ENCODE measurements at regions not wholly inside any gene's neighbourhood (a gene's known extent, or its start where the extent isn't known, plus 50 kb on each side); places are given as distances from the start of the nearest gene placed in this dataset.

DNA sequence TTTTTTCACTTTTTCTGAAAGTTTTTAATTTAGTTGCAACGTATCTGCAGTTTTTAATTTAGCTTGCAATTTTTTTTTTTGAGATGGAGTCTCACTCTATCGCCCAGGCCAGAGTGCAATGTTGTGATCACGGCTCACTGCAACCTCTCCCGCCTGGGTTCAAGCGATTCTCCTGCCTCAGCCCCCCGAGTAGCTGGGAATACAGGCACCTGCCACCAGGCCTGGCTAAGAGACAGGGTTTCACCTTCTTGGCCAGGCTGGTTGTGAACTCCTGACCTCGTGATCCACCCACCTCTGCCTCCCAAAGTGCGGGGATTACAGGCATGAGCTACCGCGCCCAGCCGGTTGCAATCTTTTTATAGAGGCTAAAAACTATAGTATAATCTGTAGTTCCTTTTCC lies 142.9 kb upstream of the ALCAM start:
- no peak for DNase-seq (ENCODE audit: low spot score)
- Mint-ChIP-seq H3K4me3 (no peak overlapping the region), H3K27me3 (ENCODE audit: insufficient read depth, low read depth) (peaks cover 2% of the 10 kb centered on the region), H3K9me3 (peaks cover 3% of the 10 kb centered on the region), H3K4me1 (no peaks in the 10 kb centered on the region), H3K27ac (no peak overlapping the region), H3K36me3 (peaks cover 5% of the 10 kb centered on the region)
- Histone ChIP-seq H3K4me3 (no peak overlapping the region), H3K4me1 (no peaks in the 10 kb centered on the region), H3K36me3 (no peaks in the 10 kb centered on the region), H3F3A (ENCODE audit: low read depth) (no peaks in the 10 kb centered on the region), H3K4me2 (no peak overlapping the region), H3K27ac (no peak overlapping the region), H3K27me3 (no peaks in the 10 kb centered on the region), H3K79me2 (ENCODE audit: low read depth) (no peaks in the 10 kb centered on the region), H3K9me3 (ENCODE audit: low read depth) (no peaks in the 10 kb centered on the region), H3K9ac (no peak overlapping the region), H4K20me1 (ENCODE audit: low read depth) (no peaks in the 10 kb centered on the region), H2AFZ (replicated peaks) (no peak overlapping the region)
- no peak for TF ChIP-seq EZH2 (IDR thresholded peaks at IDR 0.05)
- TF ChIP-seq, protein P1, sequence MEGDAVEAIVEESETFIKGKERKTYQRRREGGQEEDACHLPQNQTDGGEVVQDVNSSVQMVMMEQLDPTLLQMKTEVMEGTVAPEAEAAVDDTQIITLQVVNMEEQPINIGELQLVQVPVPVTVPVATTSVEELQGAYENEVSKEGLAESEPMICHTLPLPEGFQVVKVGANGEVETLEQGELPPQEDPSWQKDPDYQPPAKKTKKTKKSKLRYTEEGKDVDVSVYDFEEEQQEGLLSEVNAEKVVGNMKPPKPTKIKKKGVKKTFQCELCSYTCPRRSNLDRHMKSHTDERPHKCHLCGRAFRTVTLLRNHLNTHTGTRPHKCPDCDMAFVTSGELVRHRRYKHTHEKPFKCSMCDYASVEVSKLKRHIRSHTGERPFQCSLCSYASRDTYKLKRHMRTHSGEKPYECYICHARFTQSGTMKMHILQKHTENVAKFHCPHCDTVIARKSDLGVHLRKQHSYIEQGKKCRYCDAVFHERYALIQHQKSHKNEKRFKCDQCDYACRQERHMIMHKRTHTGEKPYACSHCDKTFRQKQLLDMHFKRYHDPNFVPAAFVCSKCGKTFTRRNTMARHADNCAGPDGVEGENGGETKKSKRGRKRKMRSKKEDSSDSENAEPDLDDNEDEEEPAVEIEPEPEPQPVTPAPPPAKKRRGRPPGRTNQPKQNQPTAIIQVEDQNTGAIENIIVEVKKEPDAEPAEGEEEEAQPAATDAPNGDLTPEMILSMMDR (IDR thresholded peaks at IDR 0.05): no peak
- no peak for TF ChIP-seq EZH2phosphoT487 (IDR thresholded peaks at IDR 0.05)

DNA sequence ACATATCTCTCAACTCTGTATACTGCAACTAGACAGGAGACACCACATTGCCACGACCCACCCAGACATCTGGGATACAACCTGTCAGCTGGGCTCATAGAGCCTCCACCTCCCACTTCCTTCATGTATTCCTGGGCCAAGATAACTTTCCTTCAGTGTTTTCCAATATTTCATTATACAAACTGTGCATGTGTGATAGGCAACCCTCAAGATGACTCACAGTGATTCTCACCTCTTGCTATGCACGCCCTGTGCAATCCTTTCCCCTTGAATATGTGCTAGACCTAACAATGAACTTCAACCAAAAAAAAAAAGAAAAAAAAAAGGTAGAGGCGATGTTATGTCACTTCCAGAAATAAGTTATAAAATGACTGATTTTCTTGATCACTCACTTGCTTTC lies 138.0 kb upstream of the ALCAM start:
- Histone ChIP-seq H3K27ac (no peak overlapping the region), H3K36me3 (no peaks in the 10 kb centered on the region), H3K4me3 (no peak overlapping the region), H3K4me2 (no peak overlapping the region), H4K20me1 (ENCODE audit: low read depth) (no peaks in the 10 kb centered on the region), H3K27me3 (no peaks in the 10 kb centered on the region), H3K9me3 (ENCODE audit: low read depth) (no peaks in the 10 kb centered on the region), H3K9ac (no peak overlapping the region), H2AFZ (replicated peaks) (no peak overlapping the region), H3K4me1 (no peaks in the 10 kb centered on the region), H3K79me2 (ENCODE audit: low read depth) (no peaks in the 10 kb centered on the region), H3F3A (ENCODE audit: low read depth) (no peaks in the 10 kb centered on the region)
- TF ChIP-seq EZH2phosphoT487 (IDR thresholded peaks at IDR 0.05) (no peak), EZH2 (IDR thresholded peaks at IDR 0.05) (no peak)
- TF ChIP-seq, protein P1 (IDR thresholded peaks at IDR 0.05): no peak
- no peak overlapping the region for H3K4me3 Mint-ChIP-seq
- DNase-seq (ENCODE audit: low spot score): no peak
- H3K27me3 Mint-ChIP-seq (ENCODE audit: insufficient read depth, low read depth): no peaks in the 10 kb centered on the region
- H3K36me3 Mint-ChIP-seq: no peaks in the 10 kb centered on the region
- no peaks in the 10 kb centered on the region for H3K9me3 Mint-ChIP-seq
- no peak overlapping the region for H3K27ac Mint-ChIP-seq
- peaks cover 6% of the 10 kb centered on the region for H3K4me1 Mint-ChIP-seq

DNA sequence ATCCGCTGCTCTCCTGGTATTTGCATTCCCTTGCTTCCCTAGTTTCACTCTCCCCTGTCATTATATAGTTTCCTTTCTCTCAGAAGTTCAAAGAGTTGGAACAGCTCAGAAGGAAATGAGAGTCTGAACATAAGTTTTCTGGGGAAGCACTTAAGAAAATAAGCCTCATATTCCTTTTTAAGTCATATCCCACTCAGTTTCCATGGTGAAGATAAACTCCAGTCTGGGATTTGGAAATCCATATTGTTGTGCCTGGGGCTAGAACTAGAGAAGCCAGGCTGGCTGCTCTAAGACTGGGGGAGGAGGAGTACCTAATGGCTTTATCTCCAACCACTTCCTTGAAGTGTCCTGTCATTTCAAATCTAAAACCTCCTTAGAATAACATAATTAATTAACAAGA lies 134.2 kb upstream of the ALCAM start:
- Histone ChIP-seq H3K79me2 (ENCODE audit: low read depth) (no peaks in the 10 kb centered on the region), H3K4me3 (no peak overlapping the region), H3F3A (ENCODE audit: low read depth) (no peaks in the 10 kb centered on the region), H3K4me1 (peaks cover 10% of the 10 kb centered on the region), H3K9me3 (ENCODE audit: low read depth) (no peaks in the 10 kb centered on the region), H4K20me1 (ENCODE audit: low read depth) (no peaks in the 10 kb centered on the region), H3K27ac (no peak overlapping the region), H3K27me3 (no peaks in the 10 kb centered on the region), H3K36me3 (no peaks in the 10 kb centered on the region), H3K4me2 (no peak overlapping the region), H2AFZ (replicated peaks) (no peak overlapping the region), H3K9ac (no peak overlapping the region)
- DNase-seq (ENCODE audit: low spot score): no peak
- H3K4me3 Mint-ChIP-seq: no peak overlapping the region
- H3K4me1 Mint-ChIP-seq: peaks cover 14% of the 10 kb centered on the region
- no peaks in the 10 kb centered on the region for H3K9me3 Mint-ChIP-seq
- no peaks in the 10 kb centered on the region for H3K27me3 Mint-ChIP-seq (ENCODE audit: insufficient read depth, low read depth)
- TF ChIP-seq, protein P1 (IDR thresholded peaks at IDR 0.05): no peak
- TF ChIP-seq EZH2phosphoT487 (IDR thresholded peaks at IDR 0.05): no peak
- no peak for TF ChIP-seq EZH2 (IDR thresholded peaks at IDR 0.05)
- H3K27ac Mint-ChIP-seq: no peak overlapping the region
- H3K36me3 Mint-ChIP-seq: no peaks in the 10 kb centered on the region

Data from neural progenitor cell (in vitro differentiated cells).